ENCODE measurements at regions not wholly inside any gene's neighbourhood (a gene's known extent, or its start where the extent isn't known, plus 50 kb on each side); places are given as distances from the start of the nearest gene placed in this dataset.

DNA sequence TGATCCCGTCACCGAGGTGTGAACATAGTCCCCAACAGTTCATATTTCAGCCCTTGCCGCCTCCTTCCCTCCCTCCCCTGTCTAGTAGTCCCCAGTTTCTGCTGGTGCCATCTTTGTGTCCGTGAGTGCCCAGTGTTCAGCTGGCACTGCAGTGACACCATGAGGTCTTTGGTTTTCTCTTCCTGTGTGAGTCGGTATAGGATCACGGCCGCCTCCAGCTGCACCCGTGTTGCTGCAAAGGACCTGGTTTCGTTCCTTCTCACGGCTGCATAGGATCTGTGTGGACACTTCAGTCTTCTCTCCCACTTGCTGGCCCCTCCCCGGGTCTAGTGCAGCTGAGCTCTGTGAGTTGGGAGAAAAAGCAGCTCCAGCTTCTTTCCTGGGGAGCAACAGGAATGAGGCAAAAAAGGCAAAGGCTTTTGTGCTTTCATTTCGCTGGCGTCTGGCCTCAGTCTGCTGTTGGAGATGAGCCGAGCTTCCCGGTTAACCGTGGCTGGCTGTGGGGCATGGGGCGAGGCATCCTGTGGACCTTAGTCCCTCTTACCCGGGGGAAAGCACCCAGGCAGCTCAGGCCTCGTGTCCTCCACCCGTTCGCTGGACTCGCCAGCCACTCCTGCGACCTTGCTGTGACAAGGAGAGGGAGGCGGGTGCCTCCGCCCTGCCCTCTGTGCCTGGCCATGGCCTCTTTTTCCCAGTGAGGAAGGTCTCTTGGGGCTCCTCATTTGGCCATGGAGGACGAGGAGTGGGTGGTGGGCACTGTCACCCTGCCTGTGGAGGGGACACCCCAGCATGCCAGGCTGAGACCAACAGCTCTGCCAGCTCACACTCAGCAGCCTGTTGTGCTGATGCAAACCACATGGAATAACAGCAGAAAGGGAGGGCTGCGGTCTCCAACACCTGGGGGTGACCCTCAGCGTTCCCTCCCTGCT, 196.5 kb downstream of the TEX29 start:
- no peak for DNase-seq (ENCODE audit: low spot score)

- DNase-seq (ENCODE audit: low spot score) = no peak
Observed at GRCh38 chr13:111517641-111518010, 197.2 kb downstream of the TEX29 start.

DNA sequence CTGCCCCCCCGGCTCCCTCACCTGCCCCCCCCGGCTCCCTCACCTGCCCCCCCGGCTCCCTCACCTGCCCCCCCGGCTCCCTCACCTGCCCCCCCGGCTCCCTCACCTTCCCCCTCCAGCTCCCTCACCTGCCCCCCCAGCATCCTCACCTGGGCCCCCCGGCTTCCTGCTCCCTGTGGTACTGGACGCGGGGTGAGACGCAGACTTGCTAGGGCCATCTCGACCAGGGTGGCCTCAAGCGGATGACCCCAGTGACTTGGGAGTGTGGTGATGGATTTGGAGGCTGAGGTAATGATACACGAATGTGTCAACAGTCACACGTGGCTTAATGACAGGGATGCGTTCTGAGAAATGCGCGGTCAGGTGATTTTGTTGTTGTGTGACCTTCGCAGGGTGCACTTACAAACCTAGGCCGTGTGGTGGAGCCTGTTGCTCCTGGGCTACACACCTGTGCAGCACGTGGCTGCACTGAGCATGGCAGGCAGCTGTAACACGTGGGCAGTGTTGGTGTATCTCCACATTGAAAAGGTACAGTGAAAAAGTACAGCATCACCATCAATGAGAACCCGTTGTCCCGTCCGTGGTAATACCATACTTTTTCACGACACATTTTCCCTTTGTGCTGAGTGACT, 197.8 kb downstream of the TEX29 start:
- no peak for DNase-seq (ENCODE audit: low spot score)

- DNase-seq (ENCODE audit: low spot score) = no peak
Observed at GRCh38 chr13:111519041-111519440, 198.6 kb downstream of the TEX29 start.

DNA sequence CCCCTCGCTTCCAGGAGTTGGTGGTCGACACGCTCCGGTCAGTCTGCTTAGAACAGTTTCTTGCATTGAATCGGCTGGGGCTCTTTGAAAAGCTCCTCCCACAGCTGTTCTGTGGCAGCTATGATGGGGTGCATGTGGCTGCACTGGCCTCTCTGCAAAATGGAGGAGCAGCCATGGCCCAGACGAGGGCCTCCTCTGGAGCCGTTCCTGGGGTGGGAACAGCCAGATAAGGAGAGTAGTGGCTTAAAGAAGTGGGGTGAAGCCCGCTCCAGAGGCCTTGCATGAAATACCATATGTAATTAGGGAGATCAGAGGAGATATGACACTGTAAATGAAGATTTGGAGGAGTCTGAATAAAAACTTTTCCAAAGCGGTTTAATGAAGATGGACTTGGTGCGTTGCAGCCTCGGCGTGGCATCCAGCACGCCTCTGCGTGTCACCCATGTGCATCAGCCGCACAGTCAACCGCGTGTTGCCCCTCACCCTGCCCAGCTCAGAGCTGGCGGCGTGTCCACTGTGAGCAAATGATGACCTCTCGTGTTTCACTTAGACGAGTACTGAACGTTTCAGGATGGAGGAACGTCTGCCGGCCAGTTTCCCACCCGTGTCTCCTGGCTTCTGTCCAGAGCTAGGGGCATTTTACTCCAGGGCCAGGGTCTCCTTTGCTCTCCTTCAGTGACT, 199.2 kb downstream of the TEX29 start:
- no peak for DNase-seq (ENCODE audit: low spot score)

- DNase-seq (ENCODE audit: low spot score) = no peak
Observed at GRCh38 chr13:111521030-111521429, 200.6 kb downstream of the TEX29 start.

- no peak for DNase-seq (ENCODE audit: low spot score)
Observed at GRCh38 chr13:111521691-111522229, 201.3 kb downstream of the TEX29 start.

GRCh38 chr13:111525320-111526118, 205.1 kb downstream of the TEX29 start:
- DNase-seq (ENCODE audit: low spot score) = no peak

DNA sequence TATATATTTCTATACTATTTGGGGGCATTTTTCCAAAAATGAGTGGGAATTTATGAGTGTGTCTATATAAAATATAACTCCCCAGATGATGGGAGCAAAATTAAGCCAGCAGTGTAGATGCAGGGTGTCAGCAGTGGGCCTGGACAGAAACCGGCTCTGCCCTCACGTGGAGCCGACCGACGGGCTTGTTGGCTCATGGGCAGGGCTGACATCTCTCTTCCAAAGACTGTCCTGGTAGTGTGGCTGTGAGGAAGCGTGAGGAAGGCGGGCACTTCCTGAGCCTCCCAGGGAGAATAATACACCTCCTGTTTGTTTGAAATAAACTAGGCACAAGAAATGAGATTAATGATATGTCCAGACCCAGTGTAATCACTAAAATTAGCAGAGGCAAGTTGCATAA, 206.5 kb downstream of the TEX29 start:
- DNase-seq (ENCODE audit: low spot score) = no peak

DNA sequence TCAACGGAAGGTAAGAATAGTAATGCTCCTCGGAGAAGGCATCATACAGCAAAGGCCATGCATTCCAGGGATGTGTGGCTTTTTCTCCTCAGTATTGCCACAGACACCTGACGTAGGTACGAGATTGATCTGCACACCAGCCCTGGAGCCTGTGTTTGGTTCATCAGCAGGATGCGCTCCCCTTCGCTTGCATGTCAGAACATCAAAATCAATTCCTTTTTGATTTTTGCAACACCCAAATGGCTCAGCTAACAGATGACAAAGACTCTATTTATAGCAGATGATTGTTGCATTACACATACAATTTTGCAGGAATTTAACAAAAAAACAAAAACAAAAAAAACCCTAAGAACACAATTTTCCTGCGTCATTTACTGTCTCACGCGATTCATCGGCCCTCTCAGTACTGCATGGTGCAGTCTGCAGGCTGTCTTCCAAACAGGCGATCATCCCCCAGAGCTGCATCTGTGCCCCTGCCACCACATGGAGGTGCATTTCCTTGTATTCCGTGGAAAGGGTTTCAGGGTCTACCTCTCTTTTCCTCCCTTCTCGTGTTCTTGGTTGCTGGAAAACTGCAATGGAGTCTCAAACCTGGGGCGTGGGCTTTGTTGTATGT, 207.3 kb downstream of the TEX29 start:
- DNase-seq (ENCODE audit: low spot score) = no peak

GRCh38 chr13:111528513-111528912, 208.1 kb downstream of the TEX29 start:
- no peak for DNase-seq (ENCODE audit: low spot score)

GRCh38 chr13:111530137-111530870, 209.9 kb downstream of the TEX29 start:
- DNase-seq (ENCODE audit: low spot score) = no peak

DNA sequence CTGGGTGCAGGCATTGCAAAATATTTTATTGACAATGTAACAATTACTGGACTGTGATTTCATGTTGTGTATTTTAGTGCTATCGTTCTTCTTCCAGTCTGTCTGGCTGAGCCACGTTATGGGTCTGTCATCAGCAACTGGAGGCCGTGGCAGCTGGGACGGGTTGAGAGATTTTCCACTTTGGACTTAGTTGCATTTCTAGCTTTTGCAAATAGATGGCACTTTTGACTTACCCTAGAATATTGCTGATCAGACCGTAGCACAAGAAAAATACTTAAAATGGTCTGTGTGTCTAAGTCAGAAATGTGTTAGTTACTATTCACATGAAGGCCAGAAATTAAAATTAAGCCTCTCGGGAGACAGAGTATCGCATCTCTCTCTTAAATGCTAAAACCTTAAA, 211.1 kb downstream of the TEX29 start:
- peak; percentile 50 for DNase-seq (ENCODE audit: low spot score)

DNA sequence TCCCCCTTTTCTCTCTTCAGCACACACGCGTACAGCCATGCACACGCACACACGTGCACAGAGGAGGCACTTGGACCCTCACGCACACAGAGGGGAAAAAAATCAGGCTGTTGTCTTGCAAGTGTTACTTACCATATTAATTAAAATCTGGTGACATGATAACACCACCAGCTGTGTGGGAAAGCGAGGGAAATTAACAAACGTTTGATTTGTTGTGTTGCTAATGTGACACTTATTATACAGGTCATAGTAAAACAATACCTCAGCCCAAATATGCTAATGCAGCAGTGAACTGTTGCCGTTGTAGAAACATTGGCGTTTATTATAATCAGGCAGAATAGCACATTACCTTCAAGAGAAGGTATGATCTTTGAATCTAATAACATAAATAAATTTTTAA, 211.7 kb downstream of the TEX29 start:
- no peak for DNase-seq (ENCODE audit: low spot score)

DNA sequence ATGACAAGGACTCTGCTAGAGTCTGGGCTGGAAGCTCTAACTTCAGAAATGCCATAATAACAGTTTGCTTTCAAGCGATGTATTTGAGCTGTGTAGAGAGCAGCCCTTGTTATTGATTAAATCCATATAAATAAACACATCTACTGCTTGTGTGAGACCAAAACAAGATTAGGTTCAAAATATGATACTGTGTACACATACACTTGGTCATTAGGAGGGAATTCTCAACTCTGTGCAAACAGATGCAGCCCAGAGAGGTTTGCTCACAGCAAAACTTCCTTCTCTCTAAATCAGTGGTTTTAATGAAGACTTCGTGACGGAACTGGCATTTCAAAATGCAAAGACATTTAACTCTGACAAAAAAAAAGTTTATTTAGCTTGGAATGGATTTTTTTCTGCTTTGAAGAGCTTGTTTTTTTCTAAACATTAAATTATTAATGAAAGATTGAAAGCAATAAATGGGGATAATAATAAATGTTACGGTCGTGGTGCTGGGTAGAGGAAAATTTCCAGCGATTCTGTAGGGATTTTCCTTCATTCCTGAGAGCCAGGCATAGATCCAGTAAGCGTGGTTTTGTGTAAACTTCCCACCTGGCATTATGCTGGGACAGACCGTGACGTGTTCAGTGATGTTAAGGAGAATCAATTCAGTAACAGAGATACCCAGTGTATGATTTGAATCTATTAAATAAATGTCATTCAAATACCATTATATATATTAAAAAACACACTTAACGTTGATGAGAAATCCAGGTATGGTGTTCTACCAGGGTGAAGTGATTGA, 213.7 kb downstream of the TEX29 start:
- DNase-seq (ENCODE audit: low spot score) = no peak

GRCh38 chr13:111534751-111535522, 214.5 kb downstream of the TEX29 start:
- DNase-seq (ENCODE audit: low spot score) = no peak

- no peak for DNase-seq (ENCODE audit: low spot score)
Observed at GRCh38 chr13:111535523-111535811, 215.0 kb downstream of the TEX29 start.

DNA sequence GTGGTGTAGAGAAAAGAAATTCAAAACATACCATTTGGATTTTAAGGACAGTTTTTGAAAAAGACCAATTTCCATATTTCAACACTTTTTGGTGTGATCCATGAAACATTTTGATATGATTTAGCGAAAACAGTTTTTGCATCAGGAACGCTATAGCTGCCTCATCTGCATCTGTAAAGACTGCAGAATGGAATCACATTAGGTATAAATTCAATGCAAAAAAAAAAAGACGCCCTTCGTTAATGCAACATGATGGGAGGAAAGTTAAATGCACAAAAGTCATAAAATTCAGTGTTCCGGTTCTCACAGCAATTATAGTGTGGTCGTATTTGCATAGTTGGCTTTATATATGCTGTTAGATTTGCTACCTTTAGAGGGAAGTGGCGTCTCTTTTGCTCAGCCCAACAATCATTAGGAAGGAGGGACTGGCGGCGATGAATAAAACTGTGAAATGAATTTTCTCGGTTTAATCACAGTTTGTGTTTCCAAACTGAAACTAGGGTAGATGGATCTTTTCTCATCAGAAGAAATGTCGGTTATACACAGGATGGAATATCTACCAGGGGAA, 215.7 kb downstream of the TEX29 start:
- no peak for DNase-seq (ENCODE audit: low spot score)
